ENCODE measurements at regions not wholly inside any gene's neighbourhood (a gene's known extent, or its start where the extent isn't known, plus 50 kb on each side); places are given as distances from the start of the nearest gene placed in this dataset.

DNA sequence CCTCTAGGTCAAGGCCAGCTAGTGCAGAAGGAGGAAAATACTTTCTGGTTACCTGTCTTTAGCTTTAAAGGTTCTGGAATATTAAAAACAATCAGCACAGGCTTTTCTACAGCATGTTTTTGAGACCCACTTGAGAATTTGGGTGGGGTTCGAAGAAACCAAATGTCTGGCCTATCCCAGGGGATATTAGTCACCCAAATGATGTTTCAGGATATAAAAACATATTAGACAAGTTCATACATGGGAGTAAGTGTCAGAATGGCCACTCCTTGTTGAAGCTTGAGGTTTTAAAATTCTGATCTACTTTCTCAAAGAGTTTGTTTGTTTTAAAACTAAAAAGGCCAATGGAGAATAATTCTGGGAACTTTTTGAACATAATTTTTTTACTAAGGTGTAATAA lies 158.6 kb upstream of the DLX2 start:
- TF ChIP-seq, protein P1, sequence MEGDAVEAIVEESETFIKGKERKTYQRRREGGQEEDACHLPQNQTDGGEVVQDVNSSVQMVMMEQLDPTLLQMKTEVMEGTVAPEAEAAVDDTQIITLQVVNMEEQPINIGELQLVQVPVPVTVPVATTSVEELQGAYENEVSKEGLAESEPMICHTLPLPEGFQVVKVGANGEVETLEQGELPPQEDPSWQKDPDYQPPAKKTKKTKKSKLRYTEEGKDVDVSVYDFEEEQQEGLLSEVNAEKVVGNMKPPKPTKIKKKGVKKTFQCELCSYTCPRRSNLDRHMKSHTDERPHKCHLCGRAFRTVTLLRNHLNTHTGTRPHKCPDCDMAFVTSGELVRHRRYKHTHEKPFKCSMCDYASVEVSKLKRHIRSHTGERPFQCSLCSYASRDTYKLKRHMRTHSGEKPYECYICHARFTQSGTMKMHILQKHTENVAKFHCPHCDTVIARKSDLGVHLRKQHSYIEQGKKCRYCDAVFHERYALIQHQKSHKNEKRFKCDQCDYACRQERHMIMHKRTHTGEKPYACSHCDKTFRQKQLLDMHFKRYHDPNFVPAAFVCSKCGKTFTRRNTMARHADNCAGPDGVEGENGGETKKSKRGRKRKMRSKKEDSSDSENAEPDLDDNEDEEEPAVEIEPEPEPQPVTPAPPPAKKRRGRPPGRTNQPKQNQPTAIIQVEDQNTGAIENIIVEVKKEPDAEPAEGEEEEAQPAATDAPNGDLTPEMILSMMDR (IDR thresholded peaks at IDR 0.05) = no peak
- TF ChIP-seq SIN3A (IDR thresholded peaks at IDR 0.05; ENCODE audit: borderline replicate concordance, insufficient read depth, low read depth, low read length) (no peak), POLR2AphosphoS5 (IDR thresholded peaks at IDR 0.05; ENCODE audit: low read depth, low read length) (no peak)
- TF ChIP-seq, protein P2, sequence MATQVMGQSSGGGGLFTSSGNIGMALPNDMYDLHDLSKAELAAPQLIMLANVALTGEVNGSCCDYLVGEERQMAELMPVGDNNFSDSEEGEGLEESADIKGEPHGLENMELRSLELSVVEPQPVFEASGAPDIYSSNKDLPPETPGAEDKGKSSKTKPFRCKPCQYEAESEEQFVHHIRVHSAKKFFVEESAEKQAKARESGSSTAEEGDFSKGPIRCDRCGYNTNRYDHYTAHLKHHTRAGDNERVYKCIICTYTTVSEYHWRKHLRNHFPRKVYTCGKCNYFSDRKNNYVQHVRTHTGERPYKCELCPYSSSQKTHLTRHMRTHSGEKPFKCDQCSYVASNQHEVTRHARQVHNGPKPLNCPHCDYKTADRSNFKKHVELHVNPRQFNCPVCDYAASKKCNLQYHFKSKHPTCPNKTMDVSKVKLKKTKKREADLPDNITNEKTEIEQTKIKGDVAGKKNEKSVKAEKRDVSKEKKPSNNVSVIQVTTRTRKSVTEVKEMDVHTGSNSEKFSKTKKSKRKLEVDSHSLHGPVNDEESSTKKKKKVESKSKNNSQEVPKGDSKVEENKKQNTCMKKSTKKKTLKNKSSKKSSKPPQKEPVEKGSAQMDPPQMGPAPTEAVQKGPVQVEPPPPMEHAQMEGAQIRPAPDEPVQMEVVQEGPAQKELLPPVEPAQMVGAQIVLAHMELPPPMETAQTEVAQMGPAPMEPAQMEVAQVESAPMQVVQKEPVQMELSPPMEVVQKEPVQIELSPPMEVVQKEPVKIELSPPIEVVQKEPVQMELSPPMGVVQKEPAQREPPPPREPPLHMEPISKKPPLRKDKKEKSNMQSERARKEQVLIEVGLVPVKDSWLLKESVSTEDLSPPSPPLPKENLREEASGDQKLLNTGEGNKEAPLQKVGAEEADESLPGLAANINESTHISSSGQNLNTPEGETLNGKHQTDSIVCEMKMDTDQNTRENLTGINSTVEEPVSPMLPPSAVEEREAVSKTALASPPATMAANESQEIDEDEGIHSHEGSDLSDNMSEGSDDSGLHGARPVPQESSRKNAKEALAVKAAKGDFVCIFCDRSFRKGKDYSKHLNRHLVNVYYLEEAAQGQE (IDR thresholded peaks at IDR 0.05; ENCODE audit: insufficient read depth in 1 of 2, low read depth in 2 of 2, low read length in 1 of 2) = no peak

All from Panc1 (cell line).